DLD1 (cell line): ENCODE measurements at regions not wholly inside any gene's neighbourhood (a gene's known extent, or its start where the extent isn't known, plus 50 kb on each side); places are given as distances from the start of the nearest gene placed in this dataset.

Experiments used
- in situ Hi-C: cut with HindIII; loops from 2 replicates; pipeline ENCODE4 v1.10.0; 2017; ENCODE audit warnings: low sequenced_read_pairs

GRCh38 chr2:176467595-176467994, 198.4 kb downstream of the MTX2 start:
- in situ Hi-C loops = no loop called here

- in situ Hi-C loops = no loop called here
Observed at GRCh38 chr2:176468457-176469113, 199.3 kb downstream of the MTX2 start.

- in situ Hi-C loops = no loop called here
Observed at GRCh38 chr2:176470713-176471112, 201.5 kb downstream of the MTX2 start.

- in situ Hi-C loops = no loop called here
Observed at GRCh38 chr2:176471949-176472348, 202.7 kb downstream of the MTX2 start.

- in situ Hi-C loops = no loop called here
Observed at GRCh38 chr2:176473177-176473576, 203.9 kb downstream of the MTX2 start.

GRCh38 chr2:176473851-176474250, 204.6 kb downstream of the MTX2 start:
- in situ Hi-C loops = no loop called here

- in situ Hi-C loops = no loop called here
Observed at GRCh38 chr2:176477336-176477735, 208.1 kb downstream of the MTX2 start.

GRCh38 chr2:176479961-176480360, 210.7 kb downstream of the MTX2 start:
- in situ Hi-C loops = no loop called here

- in situ Hi-C loops = no loop called here
Observed at GRCh38 chr2:176482107-176482506, 212.9 kb downstream of the MTX2 start.

GRCh38 chr2:176483476-176483875, 214.2 kb downstream of the MTX2 start:
- in situ Hi-C loops = no loop called here

GRCh38 chr2:176483901-176484568, 214.8 kb downstream of the MTX2 start:
- in situ Hi-C loops = no loop called here

GRCh38 chr2:176484838-176485237, 215.6 kb downstream of the MTX2 start:
- in situ Hi-C loops = no loop called here

- in situ Hi-C loops = no loop called here
Observed at GRCh38 chr2:176488431-176488830, 219.2 kb downstream of the MTX2 start.

- in situ Hi-C loops = no loop called here
Observed at GRCh38 chr2:176490061-176490861, 221.0 kb downstream of the MTX2 start.

- in situ Hi-C loops = no loop called here
Observed at GRCh38 chr2:176491172-176491904, 222.1 kb downstream of the MTX2 start.

- in situ Hi-C loops = no loop called here
Observed at GRCh38 chr2:176492583-176492982, 223.3 kb downstream of the MTX2 start.

GRCh38 chr2:176493226-176493825, 224.1 kb downstream of the MTX2 start:
- in situ Hi-C loops = no loop called here

- in situ Hi-C loops = no loop called here
Observed at GRCh38 chr2:176493909-176494308, 224.7 kb downstream of the MTX2 start.

GRCh38 chr2:176494949-176495353, 225.7 kb downstream of the MTX2 start:
- in situ Hi-C loops = no loop called here

- in situ Hi-C loops = no loop called here
Observed at GRCh38 chr2:176495826-176496225, 226.6 kb downstream of the MTX2 start.

- in situ Hi-C loops = no loop called here
Observed at GRCh38 chr2:176496761-176497160, 227.5 kb downstream of the MTX2 start.
